GM12872 (cell line): ENCODE measurements at regions not wholly inside any gene's neighbourhood (a gene's known extent, or its start where the extent isn't known, plus 50 kb on each side); places are given as distances from the start of the nearest gene placed in this dataset.

Source experiments
- TF ChIP-seq, protein P1 (sequence below): IDR thresholded peaks from 3 replicates; pipeline ENCODE4 v1.5.1; 2011; ENCODE audit warnings: low read depth, mild to moderate bottlenecking, low read length, moderate library complexity; ENCODE audit not compliant: insufficient read depth

DNA sequence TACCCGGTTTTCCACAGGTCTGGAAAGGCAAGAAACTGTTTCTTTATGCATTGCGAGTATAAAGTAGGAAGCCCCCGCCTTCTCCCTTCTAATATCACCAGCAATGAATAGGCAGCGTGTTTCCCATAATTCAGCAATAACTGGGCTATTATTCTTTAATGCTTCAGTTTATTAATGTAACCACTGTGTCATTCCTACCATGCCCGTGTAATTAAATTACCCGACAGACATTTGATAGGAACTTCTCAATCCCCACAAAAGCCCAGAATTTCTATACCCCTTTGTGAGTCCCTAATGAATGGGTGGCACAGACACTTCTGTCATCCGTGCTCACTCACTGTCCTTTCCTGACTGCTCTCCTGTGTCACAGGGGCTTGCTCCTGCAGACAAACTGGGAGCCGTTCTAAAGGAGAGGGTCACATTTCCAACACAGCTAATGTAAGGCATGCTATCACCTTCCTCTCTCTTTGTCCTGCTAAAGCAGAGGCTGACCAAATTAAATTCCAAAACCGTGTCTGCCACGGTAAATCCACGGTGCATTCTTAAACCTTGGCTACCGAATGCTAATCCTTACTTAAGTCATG is 108.5 kb upstream of the MID1 start:
- TF ChIP-seq, protein P1, sequence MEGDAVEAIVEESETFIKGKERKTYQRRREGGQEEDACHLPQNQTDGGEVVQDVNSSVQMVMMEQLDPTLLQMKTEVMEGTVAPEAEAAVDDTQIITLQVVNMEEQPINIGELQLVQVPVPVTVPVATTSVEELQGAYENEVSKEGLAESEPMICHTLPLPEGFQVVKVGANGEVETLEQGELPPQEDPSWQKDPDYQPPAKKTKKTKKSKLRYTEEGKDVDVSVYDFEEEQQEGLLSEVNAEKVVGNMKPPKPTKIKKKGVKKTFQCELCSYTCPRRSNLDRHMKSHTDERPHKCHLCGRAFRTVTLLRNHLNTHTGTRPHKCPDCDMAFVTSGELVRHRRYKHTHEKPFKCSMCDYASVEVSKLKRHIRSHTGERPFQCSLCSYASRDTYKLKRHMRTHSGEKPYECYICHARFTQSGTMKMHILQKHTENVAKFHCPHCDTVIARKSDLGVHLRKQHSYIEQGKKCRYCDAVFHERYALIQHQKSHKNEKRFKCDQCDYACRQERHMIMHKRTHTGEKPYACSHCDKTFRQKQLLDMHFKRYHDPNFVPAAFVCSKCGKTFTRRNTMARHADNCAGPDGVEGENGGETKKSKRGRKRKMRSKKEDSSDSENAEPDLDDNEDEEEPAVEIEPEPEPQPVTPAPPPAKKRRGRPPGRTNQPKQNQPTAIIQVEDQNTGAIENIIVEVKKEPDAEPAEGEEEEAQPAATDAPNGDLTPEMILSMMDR: no peak

DNA sequence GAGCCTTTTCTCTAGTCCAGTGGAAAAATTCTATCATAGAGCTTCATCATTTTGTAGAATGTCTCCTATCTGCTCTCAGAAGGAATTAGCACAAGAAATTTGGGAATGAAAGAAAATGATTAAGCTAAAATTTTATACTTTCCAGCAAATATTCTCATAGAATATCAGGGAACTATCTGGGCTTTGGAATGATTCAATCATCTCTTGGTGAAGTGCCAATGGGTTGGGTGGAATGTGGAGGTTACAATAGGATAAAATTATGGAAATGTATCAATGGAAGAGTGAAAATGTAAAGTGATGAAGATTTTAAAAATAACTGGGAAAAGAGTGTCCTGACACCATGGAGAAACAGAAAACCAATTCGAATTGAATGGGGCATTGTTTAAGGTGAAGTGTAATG is 119.0 kb upstream of the MID1 start:
- TF ChIP-seq, protein P1: no peak

DNA sequence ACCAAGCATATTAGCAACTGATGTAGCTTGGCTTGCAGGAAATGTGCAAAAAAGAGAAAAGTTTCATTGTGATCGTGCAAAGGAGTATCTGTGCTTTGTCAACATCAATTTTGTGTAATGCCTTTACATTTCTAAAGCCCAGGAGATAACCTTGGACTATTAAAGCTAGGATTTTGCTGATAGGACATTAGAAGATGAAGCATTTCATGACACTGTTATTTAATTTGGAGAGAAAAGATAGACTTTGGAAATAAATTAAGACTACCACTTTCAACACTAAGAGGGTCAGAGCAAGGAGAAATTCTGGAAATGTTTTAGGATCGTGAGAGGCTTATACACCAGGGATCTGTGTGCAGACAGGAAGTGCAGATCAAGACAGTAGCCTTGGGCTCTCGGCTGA is 120.6 kb upstream of the MID1 start:
- TF ChIP-seq, protein P1: no peak

DNA sequence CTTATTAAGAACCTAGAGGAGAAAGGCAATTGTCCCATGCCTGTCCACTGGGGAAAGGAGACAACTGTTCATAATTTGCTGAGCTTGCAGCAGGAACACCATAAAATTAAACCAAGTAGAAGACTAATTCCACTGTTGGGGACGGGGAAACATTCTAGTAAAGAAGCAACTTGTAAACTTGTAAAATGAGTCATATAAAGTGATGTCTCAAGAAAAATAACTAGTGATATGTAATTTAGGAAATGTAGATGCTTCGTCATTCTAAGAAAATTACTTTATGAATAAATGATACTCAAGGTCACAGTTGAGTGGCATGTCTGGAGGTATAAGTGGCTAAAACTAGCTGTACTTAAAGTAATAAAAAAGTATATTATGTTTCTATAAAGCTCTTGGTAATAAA is 121.2 kb upstream of the MID1 start:
- TF ChIP-seq, protein P1: no peak

DNA sequence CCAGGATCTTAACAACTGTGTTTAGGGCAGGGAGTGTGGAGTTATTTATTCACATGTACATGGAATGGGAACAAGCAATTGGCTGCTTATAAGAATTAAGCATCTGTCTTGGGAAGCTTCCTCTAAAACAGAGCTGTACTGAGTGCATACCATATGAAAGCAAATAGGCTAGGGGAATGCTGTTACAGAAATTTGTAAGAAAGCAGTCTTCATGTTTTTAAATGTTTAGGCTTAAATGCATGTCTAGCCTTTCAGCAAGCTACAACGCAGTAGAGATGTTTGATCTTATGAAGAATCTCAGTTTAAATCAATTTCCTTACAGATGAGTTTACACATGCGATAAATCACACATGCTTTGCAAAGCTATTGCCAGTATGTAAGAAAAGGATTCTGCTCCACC is 123.1 kb upstream of the MID1 start:
- TF ChIP-seq, protein P1: no peak

DNA sequence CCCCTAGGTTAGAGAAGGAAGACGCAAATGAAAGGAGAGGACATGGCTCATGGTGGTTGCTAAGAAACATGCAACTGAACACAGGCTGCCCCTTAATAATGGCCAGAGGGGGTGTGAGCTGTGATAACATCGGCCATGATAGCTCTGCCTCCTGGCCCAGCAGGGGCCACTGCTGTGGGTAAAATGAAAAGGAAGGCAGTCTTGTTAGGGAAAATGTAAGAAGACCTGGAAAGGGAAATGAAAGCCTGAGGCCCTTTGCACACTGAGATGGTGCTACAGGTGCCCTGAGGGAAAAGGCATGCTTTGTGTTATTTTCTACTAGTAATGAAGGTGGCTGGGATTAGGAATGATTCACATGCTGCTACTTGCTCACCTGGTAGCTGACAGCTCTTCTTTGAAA is 123.6 kb upstream of the MID1 start:
- TF ChIP-seq, protein P1: no peak

DNA sequence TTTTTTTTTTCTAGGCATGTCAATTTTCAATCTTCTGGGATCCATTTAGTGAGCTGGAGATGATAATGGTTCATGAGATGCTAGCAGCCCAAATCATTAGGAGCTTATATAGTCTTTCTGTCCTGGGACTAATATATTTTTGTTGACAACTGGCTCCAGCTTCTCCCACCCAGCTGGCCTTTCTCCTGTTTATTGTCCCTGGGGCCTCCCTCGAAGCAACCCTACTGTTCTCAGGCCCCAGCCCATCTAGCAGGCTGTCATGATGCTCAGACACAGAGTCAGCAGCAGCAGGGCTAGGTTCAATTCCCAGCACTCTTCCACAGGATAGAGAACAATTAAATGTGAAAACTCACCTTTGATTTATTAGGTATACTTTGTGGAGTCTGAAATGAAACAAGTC is 127.6 kb upstream of the MID1 start:
- TF ChIP-seq, protein P1: no peak
